Psoas muscle (tissue), 7 donors: ENCODE measurements at regions not wholly inside any gene's neighbourhood (a gene's known extent, or its start where the extent isn't known, plus 50 kb on each side); places are given as distances from the start of the nearest gene placed in this dataset.

Experiments
- ATAC-seq, 4 donors: fragments of 200-7000 bp; cut with Tn5 transposase; one replicate each; pipeline ENCODE4 v1.9.1; 2020; ENCODE audit warnings: moderate library complexity in 3 of 4, mild to moderate bottlenecking in 2 of 4
- DNase-seq, 2 donors: peaks; one replicate each; pipeline ENCODE4 v3.0.0-alpha.2; 2020
- H3K27ac ChIP-seq: fragments of 200-600 bp; one replicate; pipeline ENCODE4 v1.8.0; 2022
- H3K27me3 ChIP-seq, 3 donors: fragments of 200-600 bp in 1 of 3; one replicate each; pipeline versions ENCODE4 v1.6.1 to v1.8.0; 2013 to 2022; ENCODE audit warnings: low read length in 2 of 3, mild to moderate bottlenecking in 2 of 3, moderate library complexity in 1 of 3; ENCODE audit not compliant: insufficient read depth in 3 of 3
- H3K36me3 ChIP-seq, 2 donors: fragments of 200-600 bp in 1 of 2; one replicate each; pipeline versions ENCODE4 v1.6.1 to v1.8.0; 2013 to 2022; ENCODE audit warnings: low read depth in 1 of 2, mild to moderate bottlenecking in 1 of 2, moderate library complexity in 1 of 2; ENCODE audit not compliant: insufficient read depth in 1 of 2
- H3K4me1 ChIP-seq: fragments of 200-600 bp; one replicate; pipeline ENCODE4 v1.8.0; 2022
- H3K4me3 ChIP-seq: fragments of 200-600 bp; one replicate; pipeline ENCODE4 v1.8.0; 2022; ENCODE audit warnings: mild to moderate bottlenecking
- H3K9me3 ChIP-seq: fragments of 200-600 bp; one replicate; pipeline ENCODE4 v1.8.0; 2022
- CTCF ChIP-seq: fragments of 200-600 bp; IDR thresholded peaks from one replicate; pipeline ENCODE4 v1.8.0; 2022; ENCODE audit warnings: antibody characterized with exemption
- WGBS, 3 donors: extraction: QIAGEN DNeasy Blood & Tissue Kit; methylation state at CpG; one replicate each; pipeline versions ENCODE4 v1.1.6 to v1.1.7; 2013; 5-methylcytosine and 5-hydroxymethylcytosine counted together
- intact Hi-C, 2 donors: fragments of 100-400 bp; cut with DNase I; formaldehyde crosslinking; loops; one replicate each; pipeline versions ENCODE4 v1.11.0 to v1.14.2; 2022
- donor health status: healthy with polysubstance abuse.
- donor health status: DM: no; HTN: no; CAD: no; lungs with moderate emphysema.
- donor health status: Bipolar disorder and iron deficiency.
- donor health status: healthy.
- donor health status: DM: yes; HTN: yes; CAD: no.
- donor health status: DM: no; HTN: no; CAD: no.
- donor health status: DM: yes; HTN: yes; CAD: no.

- Histone ChIP-seq H3K27ac (no peak overlapping the region), H3K9me3 (no peaks in the 10 kb centered on the region), H3K4me3 (no peak overlapping the region), H3K36me3 (no peaks in the 10 kb centered on the region), H3K4me1 (no peaks in the 10 kb centered on the region), H3K27me3 (no peaks in the 10 kb centered on the region)
- WGBS, 3 donors: 61 to 85% (median 71%) methylated on average over 1 of the region's 1 CpG
- no peak for TF ChIP-seq CTCF
- no peak for ATAC-seq
- DNase-seq: no peak
- intact Hi-C loops: no loop called here
These were observed 866.1 kb downstream of the C12orf50 start for GRCh38 chr12:87163122-87163521.

GRCh38 chr12:87160848-87161601, 868.2 kb downstream of the C12orf50 start:
- no peak overlapping the region for H3K4me3 ChIP-seq
- no peak for DNase-seq
- WGBS, 3 donors: 85 to 93% (median 90%) methylated on average over 1 of the region's 1 CpG
- no peak for ATAC-seq
- no peaks in the 10 kb centered on the region for H3K4me1 ChIP-seq
- no peak overlapping the region for H3K27ac ChIP-seq
- no peaks in the 10 kb centered on the region for H3K36me3 ChIP-seq
- TF ChIP-seq CTCF: no peak
- H3K27me3 ChIP-seq: no peaks in the 10 kb centered on the region
- intact Hi-C loops: no loop called here
- no peaks in the 10 kb centered on the region for H3K9me3 ChIP-seq

- no peaks in the 10 kb centered on the region for H3K27me3 ChIP-seq
- H3K4me3 ChIP-seq: no peak overlapping the region
- 82 to 86% (median 83%) methylated on average over 6 of the region's 6 CpGs for WGBS, 3 donors
- no peak for TF ChIP-seq CTCF
- intact Hi-C loops: no loop called here
- H3K36me3 ChIP-seq: no peaks in the 10 kb centered on the region
- ATAC-seq (no peak), DNase-seq (no peak)
- no peak overlapping the region for H3K27ac ChIP-seq
- no peaks in the 10 kb centered on the region for H3K9me3 ChIP-seq
- no peaks in the 10 kb centered on the region for H3K4me1 ChIP-seq
These were observed 871.4 kb downstream of the C12orf50 start for GRCh38 chr12:87157791-87158190.

GRCh38 chr12:87155621-87156020, 873.6 kb downstream of the C12orf50 start:
- H3K27ac ChIP-seq: no peak overlapping the region
- no peak overlapping the region for H3K4me3 ChIP-seq
- WGBS, 3 donors: 76 to 87% (median 78%) methylated on average over 2 of the region's 2 CpGs
- H3K4me1 ChIP-seq: no peaks in the 10 kb centered on the region
- DNase-seq: no peak
- H3K9me3 ChIP-seq: no peaks in the 10 kb centered on the region
- ATAC-seq: no peak
- intact Hi-C loops: no loop called here
- H3K27me3 ChIP-seq: no peaks in the 10 kb centered on the region
- no peak for TF ChIP-seq CTCF
- no peaks in the 10 kb centered on the region for H3K36me3 ChIP-seq
